Trophoblast cell (in vitro differentiated cells and primary cell): ENCODE measurements at regions not wholly inside any gene's neighbourhood (a gene's known extent, or its start where the extent isn't known, plus 50 kb on each side); places are given as distances from the start of the nearest gene placed in this dataset.

Source experiments
- DNase-seq, 2 donors: peaks; one replicate each; pipeline ENCODE4 v3.0.0-alpha.2; 2016
- H2AFZ ChIP-seq: 2 replicates; pipeline ENCODE4 v1.6.1; 2013; ENCODE audit warnings: low read length, moderate library complexity, mild to moderate bottlenecking; ENCODE audit not compliant: insufficient read depth, poor library complexity
- H2AK5ac ChIP-seq: 2 replicates; pipeline ENCODE4 v1.6.1; 2013; ENCODE audit warnings: mild to moderate bottlenecking, low read length
- H2BK120ac ChIP-seq: 2 replicates; pipeline ENCODE4 v1.6.1; 2013; ENCODE audit warnings: low read length, mild to moderate bottlenecking, moderate library complexity; ENCODE audit not compliant: insufficient read depth, poor library complexity
- H2BK12ac ChIP-seq: 2 replicates; pipeline ENCODE4 v1.6.1; 2013; ENCODE audit warnings: mild to moderate bottlenecking, low read length, moderate library complexity
- H2BK5ac ChIP-seq: 2 replicates; pipeline ENCODE4 v1.6.1; 2013; ENCODE audit warnings: low read length, low read depth, moderate library complexity, mild to moderate bottlenecking; ENCODE audit not compliant: poor library complexity
- H3K14ac ChIP-seq: 2 replicates; pipeline ENCODE4 v1.6.1; 2013; ENCODE audit warnings: mild to moderate bottlenecking, low read length
- H3K18ac ChIP-seq: 2 replicates; pipeline ENCODE4 v1.6.1; 2013; ENCODE audit warnings: mild to moderate bottlenecking, low read length
- H3K23ac ChIP-seq: 2 replicates; pipeline ENCODE4 v1.6.1; 2013; ENCODE audit warnings: low read length
- H3K27ac ChIP-seq: 2 replicates; pipeline ENCODE4 v1.5.1; 2013; ENCODE audit warnings: low read depth, mild to moderate bottlenecking, inconsistent platforms, low read length, moderate library complexity
- H3K27me3 ChIP-seq: 2 replicates; pipeline ENCODE4 v1.6.1; 2013; ENCODE audit warnings: inconsistent platforms, mild to moderate bottlenecking, low read length, moderate library complexity; ENCODE audit not compliant: insufficient read depth
- H3K36me3 ChIP-seq, 2 experiments: 1 replicate in 1 of 2; 2 replicates in 1 of 2; pipeline ENCODE4 v1.6.1; 2013; ENCODE audit warnings: low read length in 2 of 2, mild to moderate bottlenecking in 2 of 2, moderate library complexity in 1 of 2; ENCODE audit not compliant: insufficient read depth in 2 of 2, control insufficient read depth in 1 of 2
- H3K4ac ChIP-seq: 2 replicates; pipeline ENCODE4 v1.6.1; 2013; ENCODE audit warnings: low read depth, mild to moderate bottlenecking, low read length, moderate library complexity
- H3K4me1 ChIP-seq, 2 experiments: 1 replicate in 1 of 2; 2 replicates in 1 of 2; pipeline ENCODE4 v1.6.1; 2013; ENCODE audit warnings: low read length in 2 of 2, mild to moderate bottlenecking in 2 of 2, moderate library complexity in 1 of 2; ENCODE audit not compliant: insufficient read depth in 2 of 2, control insufficient read depth in 1 of 2
- H3K4me2 ChIP-seq: 2 replicates; pipeline ENCODE4 v1.6.1; 2013; ENCODE audit warnings: inconsistent platforms, mild to moderate bottlenecking, low read length, moderate library complexity
- H3K4me3 ChIP-seq: 2 replicates; pipeline ENCODE4 v1.5.1; 2013; ENCODE audit warnings: mild to moderate bottlenecking, low read depth, low read length, inconsistent platforms
- H3K79me1 ChIP-seq: one replicate; pipeline ENCODE4 v1.6.1; 2013; ENCODE audit warnings: low read length
- H3K79me2 ChIP-seq: 2 replicates; pipeline ENCODE4 v1.6.1; 2013; ENCODE audit warnings: low read length, mild to moderate bottlenecking; ENCODE audit not compliant: control insufficient read depth, insufficient read depth, poor library complexity
- H3K9ac ChIP-seq: 2 replicates; pipeline ENCODE4 v1.6.1; 2013; ENCODE audit warnings: mild to moderate bottlenecking, low read length
- H3K9me3 ChIP-seq: 2 replicates; pipeline ENCODE4 v1.6.1; 2013; ENCODE audit warnings: low read depth, mild to moderate bottlenecking, control low read depth, inconsistent platforms, low read length; ENCODE audit not compliant: insufficient read depth
- H4K12ac ChIP-seq: 2 replicates; pipeline ENCODE4 v1.6.1; 2013; ENCODE audit warnings: low read depth, mild to moderate bottlenecking, low read length, moderate library complexity
- H4K8ac ChIP-seq: 2 replicates; pipeline ENCODE4 v1.6.1; 2013; ENCODE audit warnings: low read depth, mild to moderate bottlenecking, low read length, moderate library complexity
- H4K91ac ChIP-seq: one replicate; pipeline ENCODE4 v1.6.1; 2013; ENCODE audit warnings: low read depth, mild to moderate bottlenecking, low read length, moderate library complexity
- WGBS: extraction: QIAGEN DNeasy Blood & Tissue Kit; methylation state at CpG from one replicate; pipeline ENCODE4 v1.1.7; 2013; ENCODE audit warnings: missing lambda C conversion rate; ENCODE audit not compliant: insufficient read length, insufficient coverage; ENCODE audit errors: extremely low coverage; 5-methylcytosine and 5-hydroxymethylcytosine counted together

- no peak overlapping the region for H3K9ac ChIP-seq
- no peak overlapping the region for H3K14ac ChIP-seq
- no peak overlapping the region for H4K8ac ChIP-seq
- H3K27ac ChIP-seq = no peak overlapping the region
- no peaks in the 10 kb centered on the region for H3K79me2 ChIP-seq
- H3K18ac ChIP-seq = no peak overlapping the region
- WGBS = no CpG with 5 or more reads among the region's 4 CpGs
- no peak overlapping the region for H3K4me3 ChIP-seq
- no peak overlapping the region for H4K91ac ChIP-seq
- H3K9me3 ChIP-seq = no peaks in the 10 kb centered on the region
- H2AFZ ChIP-seq = no peak overlapping the region
- no peaks in the 10 kb centered on the region for H3K79me1 ChIP-seq
- H2BK12ac ChIP-seq = no peak overlapping the region
- peaks cover 0 to 3% of the 10 kb centered on the region in 2 experiments for H3K4me1 ChIP-seq
- no peak overlapping the region for H2AK5ac ChIP-seq
- H3K4me2 ChIP-seq = no peak overlapping the region
- no peak overlapping the region for H3K23ac ChIP-seq
- no peak overlapping the region for H3K4ac ChIP-seq
- no peak overlapping the region for H2BK5ac ChIP-seq
- peak in 1 of 2 donors; percentile 39 for DNase-seq
- no peak overlapping the region for H2BK120ac ChIP-seq
- H3K27me3 ChIP-seq = no peaks in the 10 kb centered on the region
- no peak overlapping the region for H4K12ac ChIP-seq
- H3K36me3 ChIP-seq = no peaks in the 10 kb centered on the region
Observed at GRCh38 chr5:143680672-143681259, 131.2 kb upstream of the HMHB1 start.

GRCh38 chr5:143679777-143680176 is 132.2 kb upstream of the HMHB1 start:
- H3K27me3 ChIP-seq = no peaks in the 10 kb centered on the region
- no peak overlapping the region for H3K18ac ChIP-seq
- H3K14ac ChIP-seq = no peak overlapping the region
- H4K12ac ChIP-seq = no peak overlapping the region
- peaks cover 0 to 3% of the 10 kb centered on the region in 2 experiments for H3K4me1 ChIP-seq
- no peak overlapping the region for H3K27ac ChIP-seq
- WGBS = no CpG with 5 or more reads among the region's 1 CpG
- no peak overlapping the region for H2BK120ac ChIP-seq
- H3K36me3 ChIP-seq = no peaks in the 10 kb centered on the region
- H4K8ac ChIP-seq = no peak overlapping the region
- no peak overlapping the region for H4K91ac ChIP-seq
- H3K23ac ChIP-seq = no peak overlapping the region
- H2BK5ac ChIP-seq = no peak overlapping the region
- DNase-seq = no peak
- H3K79me2 ChIP-seq = no peaks in the 10 kb centered on the region
- H2AK5ac ChIP-seq = no peak overlapping the region
- no peak overlapping the region for H3K9ac ChIP-seq
- H2AFZ ChIP-seq = no peak overlapping the region
- no peaks in the 10 kb centered on the region for H3K9me3 ChIP-seq
- no peaks in the 10 kb centered on the region for H3K79me1 ChIP-seq
- H3K4ac ChIP-seq = no peak overlapping the region
- H3K4me2 ChIP-seq = no peak overlapping the region
- H3K4me3 ChIP-seq = no peak overlapping the region
- no peak overlapping the region for H2BK12ac ChIP-seq

GRCh38 chr5:143678148-143678905 is 133.6 kb upstream of the HMHB1 start:
- Histone ChIP-seq H3K4me2 (no peak overlapping the region), H3K79me2 (no peaks in the 10 kb centered on the region), H3K18ac (no peak overlapping the region), H2BK120ac (no peak overlapping the region), H3K4ac (no peak overlapping the region), H2BK12ac (no peak overlapping the region), H2AK5ac (no peak overlapping the region), H3K27ac (no peak overlapping the region), H3K4me3 (no peak overlapping the region), H4K8ac (no peak overlapping the region), H3K14ac (no peak overlapping the region), H2BK5ac (no peak overlapping the region), H3K9me3 (no peaks in the 10 kb centered on the region), H4K91ac (no peak overlapping the region), H2AFZ (no peak overlapping the region), H3K4me1 (peaks cover 0 to 3% of the 10 kb centered on the region in 2 experiments), H3K23ac (no peak overlapping the region), H3K9ac (no peak overlapping the region), H3K79me1 (no peaks in the 10 kb centered on the region), H4K12ac (no peak overlapping the region), H3K27me3 (no peaks in the 10 kb centered on the region), H3K36me3 (no peaks in the 10 kb centered on the region)
- WGBS = no CpG with 5 or more reads among the region's 1 CpG
- DNase-seq = no peak

DNA sequence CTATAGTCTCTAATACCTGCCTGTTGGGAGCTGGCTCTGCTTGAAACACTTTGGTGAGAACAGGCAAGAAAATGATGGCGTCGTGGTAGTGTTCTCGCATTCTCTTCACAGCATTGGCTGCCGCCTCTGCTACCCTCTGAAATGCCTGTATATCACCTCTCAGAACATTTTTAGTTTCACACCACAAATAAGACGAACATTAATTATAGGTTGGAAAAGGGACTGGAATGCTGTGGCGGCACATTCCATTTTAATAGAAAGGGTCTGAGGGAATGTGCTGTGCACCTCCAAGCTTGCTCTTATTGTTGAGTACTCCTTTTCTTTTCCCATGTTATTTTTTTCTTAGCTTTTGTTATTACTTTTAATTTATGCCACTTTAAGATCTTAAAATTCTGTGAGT is 134.6 kb upstream of the HMHB1 start:
- no peaks in the 10 kb centered on the region for H3K27me3 ChIP-seq
- no peak overlapping the region for H2BK12ac ChIP-seq
- H4K12ac ChIP-seq = no peak overlapping the region
- no peak overlapping the region for H2BK120ac ChIP-seq
- peaks cover 0 to 3% of the 10 kb centered on the region in 2 experiments for H3K4me1 ChIP-seq
- H3K27ac ChIP-seq = no peak overlapping the region
- no peak overlapping the region for H4K91ac ChIP-seq
- H3K9ac ChIP-seq = no peak overlapping the region
- no peak overlapping the region for H2AFZ ChIP-seq
- no peak overlapping the region for H3K23ac ChIP-seq
- H3K79me1 ChIP-seq = no peaks in the 10 kb centered on the region
- no peak overlapping the region for H2BK5ac ChIP-seq
- no peaks in the 10 kb centered on the region for H3K79me2 ChIP-seq
- H3K18ac ChIP-seq = no peak overlapping the region
- H3K36me3 ChIP-seq = no peaks in the 10 kb centered on the region
- no peak overlapping the region for H3K4ac ChIP-seq
- H3K4me3 ChIP-seq = no peak overlapping the region
- H3K4me2 ChIP-seq = no peak overlapping the region
- no peak overlapping the region for H2AK5ac ChIP-seq
- H4K8ac ChIP-seq = no peak overlapping the region
- no peaks in the 10 kb centered on the region for H3K9me3 ChIP-seq
- WGBS = no CpG with 5 or more reads among the region's 6 CpGs
- H3K14ac ChIP-seq = no peak overlapping the region
- DNase-seq = peak; percentile 21 to 45
